Astrocyte of the cerebellum (primary cell): ENCODE measurements at regions not wholly inside any gene's neighbourhood (a gene's known extent, or its start where the extent isn't known, plus 50 kb on each side); places are given as distances from the start of the nearest gene placed in this dataset.

ENCODE experiments used
- DNase-seq: peaks from one replicate; pipeline ENCODE4 v3.0.0-alpha.2; 2011; ENCODE audit warnings: low read depth
- H3K4me3 ChIP-seq: 2 replicates; pipeline ENCODE4 v1.5.1; 2011; ENCODE audit warnings: mild to moderate bottlenecking, low read depth, low read length, moderate library complexity
- CTCF ChIP-seq: IDR thresholded peaks from 2 replicates; pipeline ENCODE4 v1.5.1; 2012; ENCODE audit warnings: low read length, low read depth, moderate library complexity, mild to moderate bottlenecking; ENCODE audit errors: missing control alignments
- in situ Hi-C: cut with HindIII; loops from 2 replicates; pipeline ENCODE4 v1.10.0; 2017; ENCODE audit warnings: low sequenced_read_pairs

GRCh38 chr9:82535432-82535998, 527.4 kb downstream of the RASEF start:
- in situ Hi-C loops: no loop called here
- TF ChIP-seq CTCF: no peak
- H3K4me3 ChIP-seq: no peak overlapping the region
- peak; percentile 38 for DNase-seq

GRCh38 chr9:82538634-82539033, 524.3 kb downstream of the RASEF start:
- H3K4me3 ChIP-seq: no peak overlapping the region
- DNase-seq: peak; percentile 55
- in situ Hi-C loops: no loop called here
- TF ChIP-seq CTCF: no peak

- in situ Hi-C loops: no loop called here
- DNase-seq: no peak
Observed at GRCh38 chr9:82539146-82539545, 523.8 kb downstream of the RASEF start.

GRCh38 chr9:82539856-82540579, 522.9 kb downstream of the RASEF start:
- DNase-seq: no peak
- in situ Hi-C loops: no loop called here
- TF ChIP-seq CTCF: no peak
- no peak overlapping the region for H3K4me3 ChIP-seq

More at GRCh38 chr9:82539146-82539545, 523.8 kb downstream of the RASEF start:
- H3K4me3 ChIP-seq: no peak overlapping the region
- TF ChIP-seq CTCF: no peak

GRCh38 chr9:82543726-82544125, 519.2 kb downstream of the RASEF start:
- TF ChIP-seq CTCF: no peak
- DNase-seq: no peak
- in situ Hi-C loops: no loop called here
- no peak overlapping the region for H3K4me3 ChIP-seq

- in situ Hi-C loops: no loop called here
- TF ChIP-seq CTCF: no peak
- H3K4me3 ChIP-seq: no peak overlapping the region
Observed at GRCh38 chr9:82546136-82546535, 516.8 kb downstream of the RASEF start.

More at GRCh38 chr9:82546136-82546535, 516.8 kb downstream of the RASEF start:
- DNase-seq: no peak
